SK-N-SH treated with all-trans-retinoic acid at 6 μM for 48 hours (cell line): ENCODE measurements at regions not wholly inside any gene's neighbourhood (a gene's known extent, or its start where the extent isn't known, plus 50 kb on each side); places are given as distances from the start of the nearest gene placed in this dataset.

Source experiments
- ESRRG ChIP-seq: fragments of 250-450 bp; sonication (Bioruptor Pico); IDR thresholded peaks from 2 replicates; pipeline ENCODE4 v1.6.1; 2021; ENCODE audit warnings: mild to moderate bottlenecking
- RARB ChIP-seq: fragments of 250-450 bp; sonication (Bioruptor Pico); IDR thresholded peaks from 2 replicates; pipeline ENCODE4 v1.8.0; 2021; ENCODE audit warnings: mild to moderate bottlenecking, moderate library complexity

DNA sequence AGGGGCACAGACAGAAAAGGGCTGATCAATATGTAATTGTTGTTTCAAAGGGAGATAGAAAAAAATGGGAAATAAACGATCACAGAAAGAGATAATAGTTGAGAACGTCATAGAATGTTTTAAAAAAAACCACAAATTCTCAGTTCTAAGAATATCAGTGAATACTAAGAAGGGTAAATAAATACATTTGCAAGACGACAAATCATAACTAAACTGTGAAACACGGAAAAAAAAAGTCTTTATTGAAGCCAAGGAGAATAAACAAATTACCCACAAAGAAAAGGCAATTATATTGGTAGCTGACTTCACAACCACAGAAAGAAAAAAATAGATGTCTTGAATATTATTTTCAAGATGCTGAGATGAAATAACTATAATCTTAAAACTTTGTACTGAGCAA lies 305.2 kb upstream of the STEAP1 start:
- TF ChIP-seq ESRRG (no peak), RARB (CRISPR knock-in tag) (no peak)
